ENCODE measurements at regions not wholly inside any gene's neighbourhood (a gene's known extent, or its start where the extent isn't known, plus 50 kb on each side); places are given as distances from the start of the nearest gene placed in this dataset.

GRCh38 chr2:39547811-39548719, 111.0 kb upstream of the MAP4K3 start:
- Histone ChIP-seq H3K27ac (no peak overlapping the region), H2AFZ (no peak overlapping the region)

GRCh38 chr2:39549000-39549399, 111.9 kb upstream of the MAP4K3 start:
- 90 to 91% methylated on average over 1 of the region's 1 CpG for WGBS, 2 experiments (ENCODE audit: low coverage in 1 of 2, low lambda C conversion rate in 2 of 2, missing lambda C conversion rate in 2 of 2)
- Histone ChIP-seq H3K79me2 (ENCODE audit: insufficient read depth) (no peaks in the 10 kb centered on the region), H3K9me3 (ENCODE audit: low read depth) (no peaks in the 10 kb centered on the region), H3K4me2 (ENCODE audit: unreplicated experiment) (no peak overlapping the region), H3K27me3 (replicated peaks; ENCODE audit: insufficient read depth) (no peaks in the 10 kb centered on the region), H2AFZ (no peak overlapping the region), H3K9me2 (ENCODE audit: insufficient read depth) (no peaks in the 10 kb centered on the region), H3K27ac (no peak overlapping the region), H4K20me1 (ENCODE audit: insufficient read depth) (no peaks in the 10 kb centered on the region), H3F3A (ENCODE audit: insufficient read depth) (peaks cover 8% of the 10 kb centered on the region; the same call in 1 of the 2 replicates), H3K4me3 (no peak overlapping the region), H3K9ac (no peak overlapping the region), H3K4me1 (ENCODE audit: insufficient read depth) (peaks cover 4% of the 10 kb centered on the region; the same call in 1 of the 2 replicates), H3K36me3 (ENCODE audit: low read depth) (0 out of 2 replicates have a peak, but pooled peaks cover 3% of the 10 kb centered on the region)
- TF ChIP-seq EZH2 (IDR thresholded peaks at IDR 0.05; ENCODE audit: insufficient read depth, poor library complexity, severe bottlenecking) (no peak), EZH2phosphoT487 (IDR thresholded peaks at IDR 0.05; ENCODE audit: insufficient read depth, low read depth) (no peak)
- DNase-seq = no peak
- in situ Hi-C loops (cut with MboI) = no loop called here

More at GRCh38 chr2:39547811-39548719, 111.0 kb upstream of the MAP4K3 start:
- no peaks in the 10 kb centered on the region for H4K20me1 ChIP-seq (ENCODE audit: insufficient read depth)
- TF ChIP-seq EZH2 (IDR thresholded peaks at IDR 0.05; ENCODE audit: insufficient read depth, poor library complexity, severe bottlenecking) = no peak
- no peak for TF ChIP-seq EZH2phosphoT487 (IDR thresholded peaks at IDR 0.05; ENCODE audit: insufficient read depth, low read depth)
- H3K4me2 ChIP-seq (ENCODE audit: unreplicated experiment) = no peak overlapping the region
- H3K9me2 ChIP-seq (ENCODE audit: insufficient read depth) = no peaks in the 10 kb centered on the region
- DNase-seq = peak; percentile 38
- no peaks in the 10 kb centered on the region for H3K9me3 ChIP-seq (ENCODE audit: low read depth)
- peaks cover 4% of the 10 kb centered on the region; the same call in 1 of the 2 replicates for H3K4me1 ChIP-seq (ENCODE audit: insufficient read depth)
- H3K79me2 ChIP-seq (ENCODE audit: insufficient read depth) = no peaks in the 10 kb centered on the region
- H3F3A ChIP-seq (ENCODE audit: insufficient read depth) = peaks cover 8% of the 10 kb centered on the region; the same call in 1 of the 2 replicates
- H3K4me3 ChIP-seq = no peak overlapping the region
- H3K9ac ChIP-seq = no peak overlapping the region
- in situ Hi-C loops (cut with MboI) = no loop called here
- H3K27me3 ChIP-seq (replicated peaks; ENCODE audit: insufficient read depth) = no peaks in the 10 kb centered on the region
- 70 to 74% methylated on average over 9 of the region's 9 CpGs for WGBS, 2 experiments (ENCODE audit: low coverage in 1 of 2, low lambda C conversion rate in 2 of 2, missing lambda C conversion rate in 2 of 2)
- 0 out of 2 replicates have a peak, but pooled peaks cover under 1% of the 10 kb centered on the region for H3K36me3 ChIP-seq (ENCODE audit: low read depth)

- H3K79me2 ChIP-seq (ENCODE audit: insufficient read depth) = no peaks in the 10 kb centered on the region
- no peaks in the 10 kb centered on the region for H3K27me3 ChIP-seq (replicated peaks; ENCODE audit: insufficient read depth)
- TF ChIP-seq EZH2phosphoT487 (IDR thresholded peaks at IDR 0.05; ENCODE audit: insufficient read depth, low read depth) (no peak), EZH2 (IDR thresholded peaks at IDR 0.05; ENCODE audit: insufficient read depth, poor library complexity, severe bottlenecking) (no peak)
- no peaks in the 10 kb centered on the region for H4K20me1 ChIP-seq (ENCODE audit: insufficient read depth)
- H3K9ac ChIP-seq = no peak overlapping the region
- H3K4me3 ChIP-seq = no peak overlapping the region
- 0 out of 2 replicates have a peak, but pooled peaks cover 3% of the 10 kb centered on the region for H3K36me3 ChIP-seq (ENCODE audit: low read depth)
- no peak overlapping the region for H3K27ac ChIP-seq
- peaks cover 4% of the 10 kb centered on the region; the same call in 1 of the 2 replicates for H3K4me1 ChIP-seq (ENCODE audit: insufficient read depth)
- no peak overlapping the region for H2AFZ ChIP-seq
- H3K9me3 ChIP-seq (ENCODE audit: low read depth) = no peaks in the 10 kb centered on the region
- H3K9me2 ChIP-seq (ENCODE audit: insufficient read depth) = no peaks in the 10 kb centered on the region
- H3F3A ChIP-seq (ENCODE audit: insufficient read depth) = peaks cover 8% of the 10 kb centered on the region; the same call in 1 of the 2 replicates
- H3K4me2 ChIP-seq (ENCODE audit: unreplicated experiment) = no peak overlapping the region
- DNase-seq = no peak
- WGBS, 2 experiments (ENCODE audit: low coverage in 1 of 2, low lambda C conversion rate in 2 of 2, missing lambda C conversion rate in 2 of 2) = 81 to 82% methylated on average over 9 of the region's 9 CpGs
- in situ Hi-C loops (cut with MboI) = no loop called here
Observed at GRCh38 chr2:39549718-39550464, 112.8 kb upstream of the MAP4K3 start.

- H3K4me3 ChIP-seq = no peak overlapping the region
- peak; percentile 10 for DNase-seq
- H3K4me2 ChIP-seq (ENCODE audit: unreplicated experiment) = no peak overlapping the region
- no peaks in the 10 kb centered on the region for H4K20me1 ChIP-seq (ENCODE audit: insufficient read depth)
- H3K36me3 ChIP-seq (ENCODE audit: low read depth) = 0 out of 2 replicates have a peak, but pooled peaks cover 3% of the 10 kb centered on the region
- no peaks in the 10 kb centered on the region for H3K79me2 ChIP-seq (ENCODE audit: insufficient read depth)
- no peak overlapping the region for H3K9ac ChIP-seq
- H2AFZ ChIP-seq = peak overlapping the region; percentile 25; the same call in 1 of the 2 replicates
- 78 to 85% methylated on average over 4 of the region's 4 CpGs for WGBS, 2 experiments (ENCODE audit: low coverage in 1 of 2, low lambda C conversion rate in 2 of 2, missing lambda C conversion rate in 2 of 2)
- no peaks in the 10 kb centered on the region for H3K9me3 ChIP-seq (ENCODE audit: low read depth)
- H3K9me2 ChIP-seq (ENCODE audit: insufficient read depth) = no peaks in the 10 kb centered on the region
- TF ChIP-seq EZH2phosphoT487 (IDR thresholded peaks at IDR 0.05; ENCODE audit: insufficient read depth, low read depth) (no peak), EZH2 (IDR thresholded peaks at IDR 0.05; ENCODE audit: insufficient read depth, poor library complexity, severe bottlenecking) (no peak)
- peaks cover 8% of the 10 kb centered on the region; the same call in 1 of the 2 replicates for H3F3A ChIP-seq (ENCODE audit: insufficient read depth)
- H3K27me3 ChIP-seq (replicated peaks; ENCODE audit: insufficient read depth) = no peaks in the 10 kb centered on the region
- in situ Hi-C loops (cut with MboI) = no loop called here
- H3K4me1 ChIP-seq (ENCODE audit: insufficient read depth) = peaks cover 4% of the 10 kb centered on the region; the same call in 1 of the 2 replicates
- H3K27ac ChIP-seq = no peak overlapping the region
Observed at GRCh38 chr2:39550701-39551285, 113.7 kb upstream of the MAP4K3 start.

All from GM23248 (cell line).